HG03064 (cell line): ENCODE measurements at regions not wholly inside any gene's neighbourhood (a gene's known extent, or its start where the extent isn't known, plus 50 kb on each side); places are given as distances from the start of the nearest gene placed in this dataset.
"Not testable (repeated sequence)": the region's sequence is repeated elsewhere in the genome, so short reads cannot be mapped to it uniquely, and the experiment has no call there.

Experiments
- ATAC-seq: cut with Tn5 transposase; IDR thresholded peaks from one replicate; pipeline ENCODE4 v1.9.1; 2021; ENCODE audit warnings: low read depth; ENCODE audit not compliant: unreplicated experiment

- no peak for ATAC-seq
Measured at GRCh38 chr21:27365394-27365793, 398.5 kb upstream of the ADAMTS5 start.

- ATAC-seq, result no peak
Measured at GRCh38 chr21:27363719-27364477, 397.0 kb upstream of the ADAMTS5 start.

- ATAC-seq, result no peak
Measured at GRCh38 chr21:27362249-27362648, 395.4 kb upstream of the ADAMTS5 start.

DNA sequence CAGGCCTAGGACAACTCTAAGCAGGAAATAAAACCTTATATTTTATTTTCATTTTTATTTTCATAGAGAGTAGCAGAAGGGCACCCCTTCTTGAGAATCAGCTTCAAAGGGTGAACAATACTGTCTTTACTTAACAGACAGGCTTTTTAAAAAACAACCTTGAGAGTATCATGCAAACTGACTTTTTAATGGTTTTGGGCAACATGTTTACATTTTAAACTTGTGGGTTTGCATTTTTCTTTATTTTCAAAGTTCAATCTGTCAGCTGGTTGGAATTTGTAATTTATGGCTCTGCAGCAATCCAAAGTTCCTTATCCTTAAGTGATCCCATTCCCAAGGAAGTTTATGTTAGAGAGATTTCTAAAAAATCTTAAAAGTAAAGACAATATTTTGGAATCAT is 392.3 kb upstream of the ADAMTS5 start:
- no peak for ATAC-seq

DNA sequence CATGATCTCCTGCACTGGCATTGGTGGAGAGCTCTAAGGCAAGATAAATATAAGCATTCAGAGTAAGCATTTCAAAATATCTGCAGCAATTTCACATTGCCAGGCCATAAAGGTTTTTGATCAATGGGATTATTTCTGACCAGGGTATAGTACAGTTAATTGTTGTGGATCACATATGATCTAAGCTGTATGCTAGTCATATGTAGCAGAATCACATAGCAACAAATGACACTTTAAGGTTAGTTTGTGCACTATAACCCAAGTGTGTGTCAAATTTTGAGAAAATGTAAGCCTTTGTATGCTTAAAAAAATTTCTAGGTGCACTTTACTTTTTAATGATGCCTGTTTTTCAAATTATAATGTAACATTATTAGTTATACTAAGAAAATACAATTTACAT is 386.0 kb upstream of the ADAMTS5 start:
- ATAC-seq, result no peak

DNA sequence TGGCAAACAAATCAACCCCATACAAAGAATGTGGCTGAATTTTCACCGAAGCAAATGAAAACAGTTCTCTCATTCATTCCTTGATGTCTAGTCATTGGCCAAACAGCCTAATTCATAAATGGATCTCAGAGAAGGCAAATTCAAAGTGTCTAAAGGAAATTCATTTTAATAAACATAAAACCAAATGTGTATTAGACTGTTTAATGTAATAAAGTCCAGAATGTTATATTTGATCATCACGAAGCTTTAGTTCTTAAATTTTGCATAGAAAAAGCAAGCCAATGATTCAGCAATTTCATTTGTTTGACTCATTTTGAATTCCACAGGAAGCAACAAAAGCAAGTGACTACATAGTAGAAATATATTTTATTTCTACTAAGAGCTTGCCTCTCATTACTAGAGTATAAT is 379.2 kb upstream of the ADAMTS5 start:
- no peak for ATAC-seq

GRCh38 chr21:27339902-27340301 is 373.0 kb upstream of the ADAMTS5 start:
- ATAC-seq, result no peak

- not testable (repeated sequence) for ATAC-seq
Measured at GRCh38 chr21:27338007-27338406, 371.1 kb upstream of the ADAMTS5 start.

- no peak for ATAC-seq
Measured at GRCh38 chr21:27333096-27333495, 366.2 kb upstream of the ADAMTS5 start.

- no peak for ATAC-seq
Measured at GRCh38 chr21:27329255-27329851, 362.5 kb upstream of the ADAMTS5 start.

- no peak for ATAC-seq
Measured at GRCh38 chr21:27326301-27326700, 359.4 kb upstream of the ADAMTS5 start.

GRCh38 chr21:27323331-27323730 is 356.4 kb upstream of the ADAMTS5 start:
- ATAC-seq, result no peak

DNA sequence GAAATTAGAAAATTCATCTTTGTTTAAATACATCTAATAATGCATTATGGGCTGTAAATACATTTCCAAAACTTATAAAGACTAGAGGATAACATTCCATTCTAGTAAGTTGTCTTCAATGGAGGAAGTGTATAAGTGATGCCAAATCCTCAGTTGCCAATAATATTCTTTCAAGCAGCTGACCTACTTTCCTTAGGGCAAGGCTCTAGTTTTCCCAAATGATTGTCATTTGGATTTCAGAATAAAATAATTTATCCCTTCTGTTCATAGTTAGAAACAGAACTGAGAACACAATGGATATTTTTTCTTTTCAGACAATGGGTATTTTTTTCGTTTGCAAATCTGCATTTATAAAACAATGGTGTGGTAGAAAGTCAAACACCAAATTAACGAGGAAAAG is 354.9 kb upstream of the ADAMTS5 start:
- ATAC-seq, result no peak

- no peak for ATAC-seq
Measured at GRCh38 chr21:27320868-27321267, 354.0 kb upstream of the ADAMTS5 start.

GRCh38 chr21:27317601-27318000 is 350.7 kb upstream of the ADAMTS5 start:
- ATAC-seq, result not testable (repeated sequence)

DNA sequence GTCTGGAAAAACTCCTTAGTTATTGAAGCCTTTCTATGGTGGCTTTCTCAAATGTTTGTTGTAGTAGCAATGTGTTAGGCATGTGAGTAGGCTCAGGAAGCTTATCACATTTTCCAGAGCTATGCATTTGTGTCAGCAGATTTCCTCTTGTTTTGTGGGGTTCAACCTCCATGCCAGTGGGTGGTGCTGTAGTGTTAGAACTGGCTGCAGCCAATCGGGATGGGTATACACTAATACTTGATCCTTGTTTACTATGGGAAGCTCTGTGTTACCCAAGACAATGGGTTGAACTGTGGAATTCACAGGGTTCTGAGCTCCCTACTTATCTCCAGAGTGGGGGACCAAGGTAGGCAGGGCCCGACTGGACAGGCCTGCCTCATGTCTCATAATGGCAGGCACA is 348.5 kb upstream of the ADAMTS5 start:
- ATAC-seq, result no peak

GRCh38 chr21:27314131-27314530 is 347.2 kb upstream of the ADAMTS5 start:
- no peak for ATAC-seq

GRCh38 chr21:27306791-27307775 is 340.2 kb upstream of the ADAMTS5 start:
- ATAC-seq, result no peak

DNA sequence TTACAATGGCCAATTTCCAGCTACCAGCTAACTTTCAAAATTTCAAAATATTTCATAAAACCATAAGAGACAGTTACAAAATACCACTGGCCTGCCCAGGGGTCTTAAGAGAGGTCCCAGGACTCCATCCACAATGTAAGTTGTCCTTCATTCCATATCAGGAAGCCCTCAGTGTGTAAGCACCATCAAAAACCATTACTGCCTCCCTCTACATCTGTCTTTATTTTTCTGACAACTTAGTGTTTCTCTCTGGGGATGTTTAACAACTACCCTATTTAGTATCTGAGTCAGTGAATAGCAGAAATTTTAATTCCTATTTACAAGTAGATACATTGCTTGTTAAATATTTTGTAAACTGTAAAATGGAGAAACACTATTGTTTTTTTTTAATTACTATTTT is 339.3 kb upstream of the ADAMTS5 start:
- ATAC-seq, result no peak

DNA sequence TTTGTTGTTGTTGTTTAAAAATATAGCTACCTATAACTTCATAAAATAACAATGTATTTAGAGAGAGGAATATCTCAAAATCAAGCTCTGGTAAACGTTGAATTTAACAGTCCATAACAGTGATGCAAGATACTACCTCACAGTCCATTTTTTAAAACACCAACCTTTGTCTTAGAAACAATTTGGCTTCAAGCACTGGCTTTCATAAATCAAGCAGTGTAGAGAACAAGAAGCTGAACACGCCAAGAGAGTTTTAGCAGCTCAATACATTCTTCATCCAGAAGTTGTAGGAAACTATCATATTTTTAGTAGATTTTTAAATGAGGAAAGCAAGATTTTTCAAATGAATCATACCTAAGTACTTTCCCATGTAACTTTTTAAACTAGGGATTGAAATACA is 334.3 kb upstream of the ADAMTS5 start:
- no peak for ATAC-seq

GRCh38 chr21:27300770-27301169 is 333.9 kb upstream of the ADAMTS5 start:
- ATAC-seq, result no peak
